Peyer's patch (tissue), 4 donors: ENCODE measurements at regions not wholly inside any gene's neighbourhood (a gene's known extent, or its start where the extent isn't known, plus 50 kb on each side); places are given as distances from the start of the nearest gene placed in this dataset.
"Not testable (repeated sequence)": the region's sequence is repeated elsewhere in the genome, so short reads cannot be mapped to it uniquely, and the experiment has no call there.

ENCODE experiments used
- DNase-seq, 3 donors: peaks; one replicate each; pipeline ENCODE4 v3.0.0-alpha.2; 2017 to 2019
- H3K27ac ChIP-seq, 4 donors: fragments of 200-600 bp; sonication (generic); one replicate each; pipeline ENCODE4 v1.5.1; 2016 to 2019
- H3K27me3 ChIP-seq, 2 donors: fragments of 200-600 bp; sonication (generic); one replicate each; pipeline ENCODE4 v1.5.1; 2019
- H3K36me3 ChIP-seq, 3 donors: fragments of 200-600 bp; sonication (generic); one replicate each; pipeline ENCODE4 v1.5.1; 2016 to 2019
- H3K4me1 ChIP-seq, 4 donors: fragments of 200-600 bp; sonication (generic); one replicate each; pipeline ENCODE4 v1.5.1; 2016 to 2019
- H3K4me3 ChIP-seq, 4 donors: fragments of 200-600 bp; sonication (generic); 1 replicate in 3 of 4; 2 replicates in 1 of 4; pipeline ENCODE4 v1.5.1; 2016 to 2019; ENCODE audit warnings: mild to moderate bottlenecking in 1 of 4
- H3K9me3 ChIP-seq, 4 donors: fragments of 200-600 bp; sonication (generic); one replicate each; pipeline ENCODE4 v1.5.1; 2016 to 2019; ENCODE audit warnings: mild to moderate bottlenecking in 1 of 4
- CTCF ChIP-seq, 6 experiments: fragments of 450-650 bp in 4 of 6; fragments of 200-600 bp in 2 of 6; sonication (generic) in 1 of 6; IDR thresholded peaks; one replicate each; pipeline ENCODE4 v1.5.1; 2017 to 2019; ENCODE audit warnings: antibody characterized with exemption in 6 of 6, mild to moderate bottlenecking in 3 of 6, moderate library complexity in 1 of 6
- POLR2A ChIP-seq, 2 donors: fragments of 450-650 bp; IDR thresholded peaks; one replicate each; pipeline ENCODE4 v1.5.1; 2017; ENCODE audit warnings: antibody characterized with exemption in 2 of 2, mild to moderate bottlenecking in 2 of 2, moderate library complexity in 2 of 2

- Histone ChIP-seq H3K36me3 (no peaks in the 10 kb centered on the region), H3K27me3 (no peaks in the 10 kb centered on the region), H3K9me3 (no peaks in the 10 kb centered on the region), H3K27ac (no peak overlapping the region), H3K4me3 (no peak overlapping the region), H3K4me1 (no peaks in the 10 kb centered on the region)
- TF ChIP-seq CTCF (IDR thresholded peaks at IDR 0.05), result no peak
- TF ChIP-seq POLR2A (IDR thresholded peaks at IDR 0.05), result no peak
- DNase-seq, result no peak
These were observed 1761.3 kb upstream of the IGFBP7 start for GRCh38 chr4:58871509-58871908.

- Histone ChIP-seq H3K9me3 (no peaks in the 10 kb centered on the region), H3K4me3 (no peak overlapping the region), H3K27ac (no peak overlapping the region), H3K27me3 (no peaks in the 10 kb centered on the region), H3K36me3 (no peaks in the 10 kb centered on the region), H3K4me1 (no peaks in the 10 kb centered on the region)
- TF ChIP-seq CTCF (IDR thresholded peaks at IDR 0.05) (no peak), POLR2A (IDR thresholded peaks at IDR 0.05) (no peak)
- no peak for DNase-seq
These were observed 1738.8 kb upstream of the IGFBP7 start for GRCh38 chr4:58849026-58849425.

DNA sequence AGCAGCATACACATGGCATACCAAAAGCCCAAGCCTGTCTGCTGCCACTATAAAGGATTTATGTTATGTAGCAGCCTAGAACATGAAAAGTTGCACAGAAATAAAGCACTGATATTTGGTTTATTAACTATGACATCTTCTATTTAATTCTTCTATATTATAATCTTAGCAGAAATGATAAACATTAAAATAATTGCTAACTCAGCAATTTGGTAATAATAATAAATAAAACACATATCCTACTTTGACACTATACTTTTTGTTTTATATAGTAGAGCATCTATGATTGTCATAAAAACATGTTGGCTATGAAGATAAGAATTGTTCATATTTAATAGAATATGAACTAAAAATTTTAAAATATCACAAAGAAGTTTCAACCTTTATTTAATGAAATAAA, 1733.3 kb upstream of the IGFBP7 start:
- no peaks in the 10 kb centered on the region for H3K9me3 ChIP-seq
- no peak for DNase-seq
- no peak overlapping the region for H3K4me3 ChIP-seq
- H3K27me3 ChIP-seq, result no peaks in the 10 kb centered on the region
- no peak for TF ChIP-seq CTCF (IDR thresholded peaks at IDR 0.05)
- TF ChIP-seq POLR2A (IDR thresholded peaks at IDR 0.05), result no peak
- no peaks in the 10 kb centered on the region for H3K36me3 ChIP-seq
- no peaks in the 10 kb centered on the region for H3K4me1 ChIP-seq
- H3K27ac ChIP-seq, result no peak overlapping the region

- TF ChIP-seq CTCF (IDR thresholded peaks at IDR 0.05) (no peak), POLR2A (IDR thresholded peaks at IDR 0.05) (no peak)
- Histone ChIP-seq H3K27ac (no peak overlapping the region), H3K4me1 (no peaks in the 10 kb centered on the region), H3K36me3 (no peaks in the 10 kb centered on the region), H3K9me3 (no peaks in the 10 kb centered on the region), H3K4me3 (no peak overlapping the region), H3K27me3 (no peaks in the 10 kb centered on the region)
- DNase-seq, result no peak
These were observed 1722.9 kb upstream of the IGFBP7 start for GRCh38 chr4:58833126-58833525.

DNA sequence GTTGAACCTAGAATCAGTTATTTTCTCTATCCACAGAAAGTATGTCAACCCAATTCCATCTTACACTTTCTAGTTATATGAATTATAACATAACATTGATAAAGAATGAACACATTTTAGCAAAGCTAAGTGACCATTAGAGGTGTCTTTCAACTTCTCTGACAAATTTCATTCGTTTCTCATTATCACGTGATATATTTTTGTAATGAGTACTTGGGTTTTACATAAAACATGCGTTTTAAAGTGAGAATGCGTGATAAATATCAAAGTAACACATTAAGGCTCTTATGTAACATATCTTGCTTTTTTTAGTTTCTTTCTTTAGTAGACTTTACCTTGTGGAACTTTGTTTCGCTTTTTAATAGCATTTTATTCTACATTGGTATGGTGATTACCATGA, 1715.1 kb upstream of the IGFBP7 start:
- no peaks in the 10 kb centered on the region for H3K9me3 ChIP-seq
- H3K36me3 ChIP-seq, result no peaks in the 10 kb centered on the region
- TF ChIP-seq POLR2A (IDR thresholded peaks at IDR 0.05) (no peak), CTCF (IDR thresholded peaks at IDR 0.05) (no peak)
- DNase-seq, result no peak
- H3K4me1 ChIP-seq, result no peaks in the 10 kb centered on the region
- H3K27me3 ChIP-seq, result no peaks in the 10 kb centered on the region
- H3K4me3 ChIP-seq, result no peak overlapping the region
- no peak overlapping the region for H3K27ac ChIP-seq

DNA sequence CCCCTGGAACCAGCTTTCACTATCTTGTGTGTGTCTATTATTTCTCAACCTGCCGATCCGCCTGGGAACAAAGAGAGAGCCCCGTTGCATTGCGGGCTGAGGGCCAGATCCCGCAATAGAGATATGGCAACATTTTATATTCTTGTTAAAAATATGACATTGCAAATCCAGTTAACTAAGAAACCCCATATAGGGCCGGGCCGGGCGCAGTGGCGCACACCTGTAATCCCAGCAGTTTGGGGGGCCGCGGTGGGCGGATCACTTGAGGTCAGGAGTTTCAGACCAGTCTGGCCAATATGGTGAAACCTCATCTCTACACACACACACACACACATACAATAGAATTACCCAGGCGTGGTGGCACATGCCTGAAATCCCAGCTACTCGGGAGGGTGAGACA, 1708.4 kb upstream of the IGFBP7 start:
- DNase-seq, result peak in 1 of 3 donors; percentile 30
- H3K4me1 ChIP-seq, result not testable (repeated sequence)

More for the DNA sequence above, 1708.4 kb upstream of the IGFBP7 start:
- not testable (repeated sequence) for H3K36me3 ChIP-seq, H3K4me3 ChIP-seq, H3K9me3 ChIP-seq, H3K27me3 ChIP-seq, H3K27ac ChIP-seq
